HG02763 (cell line): ENCODE measurements at regions not wholly inside any gene's neighbourhood (a gene's known extent, or its start where the extent isn't known, plus 50 kb on each side); places are given as distances from the start of the nearest gene placed in this dataset.
"Not testable (repeated sequence)": the region's sequence is repeated elsewhere in the genome, so short reads cannot be mapped to it uniquely, and the experiment has no call there.

Experiments
- ATAC-seq: cut with Tn5 transposase; IDR thresholded peaks from one replicate; pipeline ENCODE4 v1.9.1; 2021; ENCODE audit warnings: mild to moderate bottlenecking, moderate library complexity; ENCODE audit not compliant: unreplicated experiment

DNA sequence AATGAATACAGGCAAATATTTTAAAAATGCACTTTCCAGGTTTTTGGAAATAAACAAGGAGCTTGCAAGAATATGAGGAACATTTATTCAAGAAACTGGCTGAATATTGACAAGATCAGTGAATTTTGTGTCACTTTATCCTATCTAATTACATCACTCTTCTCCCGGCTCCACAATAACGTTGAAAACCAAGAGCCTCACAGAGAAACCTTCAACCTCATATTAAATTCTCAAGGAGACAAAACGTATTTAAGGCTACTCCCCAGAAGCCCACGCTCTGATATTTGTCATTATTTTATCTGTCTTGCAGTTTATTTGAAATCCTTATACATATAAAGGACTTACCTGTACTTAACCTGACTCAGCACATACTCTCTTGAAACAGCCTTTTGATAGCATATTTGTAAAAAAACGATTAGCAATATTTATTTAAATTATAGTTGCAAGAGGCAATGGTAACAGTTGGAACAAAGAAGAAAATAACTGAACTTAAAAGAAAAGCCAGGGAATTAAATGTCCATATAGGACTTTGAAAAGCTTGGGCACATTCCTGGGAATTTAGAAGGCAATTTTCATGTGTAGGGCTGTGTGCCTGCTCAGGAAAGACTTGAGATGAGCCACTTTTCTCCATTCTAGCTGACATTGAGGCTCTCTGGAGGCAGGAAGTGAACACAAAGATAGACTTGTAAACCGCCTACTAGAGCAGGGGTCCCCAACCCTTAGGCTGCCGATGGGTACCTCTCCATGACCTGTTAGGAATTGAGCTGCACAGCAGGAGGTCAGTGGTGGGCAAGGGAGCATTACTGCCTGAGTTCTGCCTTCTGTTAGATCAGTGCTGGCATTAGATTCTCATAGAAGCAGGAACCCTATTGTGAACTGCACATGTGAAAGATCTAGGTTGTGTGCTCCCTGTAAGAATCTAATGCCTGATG is 636.4 kb downstream of the SLC16A7 start:
- ATAC-seq: no peak

DNA sequence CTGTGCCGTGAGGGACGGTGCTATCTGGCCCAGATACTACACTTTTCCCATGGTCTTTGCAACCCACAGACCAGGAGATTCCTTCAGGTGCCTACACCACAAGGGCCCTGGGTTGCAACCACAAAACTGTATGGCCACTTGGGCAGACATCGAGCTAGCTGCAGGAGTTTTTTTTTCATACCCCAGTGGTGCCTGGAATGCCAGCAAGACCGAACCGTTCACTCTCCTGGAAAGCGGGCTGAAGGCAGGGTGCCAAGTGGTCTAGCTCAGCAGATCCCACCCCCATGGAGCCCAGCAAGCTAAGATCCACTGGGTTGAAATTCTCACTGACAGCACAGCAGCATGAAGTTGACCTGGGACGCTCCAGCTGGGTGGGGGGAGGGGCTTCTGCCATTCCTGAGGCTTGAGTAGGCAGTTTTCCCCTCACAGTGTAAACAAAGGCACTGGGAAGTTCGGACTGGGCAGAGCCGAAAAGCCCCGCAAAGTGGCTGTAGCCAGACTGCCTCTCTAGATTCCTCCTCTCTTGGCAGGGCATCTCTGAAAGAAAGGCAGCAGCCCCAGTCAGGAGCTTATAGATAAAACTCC is 638.9 kb downstream of the SLC16A7 start:
- ATAC-seq: not testable (repeated sequence)

DNA sequence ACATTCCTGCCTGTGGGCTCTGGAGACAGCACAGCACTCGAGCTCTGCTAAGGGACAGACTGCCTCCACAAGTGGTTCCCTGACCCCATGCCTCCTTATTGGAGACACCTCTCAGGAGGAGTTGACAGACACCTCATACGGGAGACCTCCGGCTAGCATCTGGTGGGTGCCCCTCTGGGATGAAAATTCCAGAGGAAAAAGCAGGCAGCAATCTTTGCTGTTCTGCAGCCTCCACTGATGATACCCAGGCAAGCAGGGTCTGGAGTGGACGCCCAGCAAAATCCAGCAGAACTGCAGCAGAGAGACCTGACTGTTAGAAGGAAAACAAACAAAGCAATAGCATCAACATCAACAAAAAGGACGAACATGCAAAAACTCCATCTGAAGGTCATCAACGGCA is 639.4 kb downstream of the SLC16A7 start:
- ATAC-seq: no peak

DNA sequence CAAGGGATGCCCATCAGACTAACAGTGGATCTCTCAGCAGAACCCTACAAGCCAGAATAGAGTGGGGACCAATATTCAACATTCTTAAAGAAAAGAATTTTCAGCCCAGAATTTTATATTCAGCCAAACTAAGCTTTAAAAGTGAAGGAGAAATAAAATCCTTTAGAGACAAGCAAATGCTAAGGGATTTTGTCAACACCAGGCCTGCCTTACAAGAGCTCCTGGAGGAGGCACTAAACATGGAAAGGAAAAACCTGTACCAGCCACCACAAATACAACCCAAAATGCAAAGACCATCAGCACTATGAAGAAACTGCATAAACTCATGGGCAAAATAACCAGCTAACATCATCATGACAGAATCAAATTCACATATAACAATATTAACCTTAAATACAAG is 640.6 kb downstream of the SLC16A7 start:
- not testable (repeated sequence) for ATAC-seq

DNA sequence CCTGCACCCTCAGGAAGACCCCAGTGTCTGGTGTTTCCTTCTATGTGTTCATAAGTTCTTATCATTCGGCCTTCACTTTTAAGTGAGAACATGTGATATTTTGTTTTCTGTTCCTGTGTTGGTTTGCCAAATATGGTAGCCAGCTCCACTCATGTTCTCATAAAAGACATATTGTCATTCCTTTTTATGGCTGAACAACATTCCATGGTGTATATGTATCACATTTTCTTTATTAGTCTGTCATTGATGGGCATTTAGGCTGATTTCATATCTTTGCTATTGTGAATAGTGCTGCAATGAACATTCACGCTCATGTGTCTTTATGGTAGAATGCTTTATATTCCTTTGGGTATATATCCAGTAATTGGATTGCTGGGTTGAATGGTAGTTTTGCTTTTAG is 645.1 kb downstream of the SLC16A7 start:
- ATAC-seq: no peak

DNA sequence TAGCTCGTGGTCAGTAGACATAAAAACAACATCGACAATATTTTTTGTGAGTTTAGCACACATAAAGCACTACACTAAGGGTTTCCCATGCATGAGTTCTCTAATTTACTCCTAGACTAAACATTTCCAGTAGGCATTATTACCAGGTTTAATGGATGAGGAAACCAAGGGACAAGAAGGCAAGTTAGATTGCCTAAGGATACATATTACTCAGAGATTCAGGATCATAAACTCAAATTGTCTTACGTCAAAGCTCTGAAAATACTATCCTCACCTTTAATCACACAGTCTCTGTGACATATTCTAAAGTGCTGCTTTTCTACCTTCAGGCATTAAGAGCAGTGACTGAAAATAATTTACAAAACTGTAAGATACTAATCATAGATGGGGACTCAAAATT is 655.3 kb downstream of the SLC16A7 start:
- no peak for ATAC-seq

DNA sequence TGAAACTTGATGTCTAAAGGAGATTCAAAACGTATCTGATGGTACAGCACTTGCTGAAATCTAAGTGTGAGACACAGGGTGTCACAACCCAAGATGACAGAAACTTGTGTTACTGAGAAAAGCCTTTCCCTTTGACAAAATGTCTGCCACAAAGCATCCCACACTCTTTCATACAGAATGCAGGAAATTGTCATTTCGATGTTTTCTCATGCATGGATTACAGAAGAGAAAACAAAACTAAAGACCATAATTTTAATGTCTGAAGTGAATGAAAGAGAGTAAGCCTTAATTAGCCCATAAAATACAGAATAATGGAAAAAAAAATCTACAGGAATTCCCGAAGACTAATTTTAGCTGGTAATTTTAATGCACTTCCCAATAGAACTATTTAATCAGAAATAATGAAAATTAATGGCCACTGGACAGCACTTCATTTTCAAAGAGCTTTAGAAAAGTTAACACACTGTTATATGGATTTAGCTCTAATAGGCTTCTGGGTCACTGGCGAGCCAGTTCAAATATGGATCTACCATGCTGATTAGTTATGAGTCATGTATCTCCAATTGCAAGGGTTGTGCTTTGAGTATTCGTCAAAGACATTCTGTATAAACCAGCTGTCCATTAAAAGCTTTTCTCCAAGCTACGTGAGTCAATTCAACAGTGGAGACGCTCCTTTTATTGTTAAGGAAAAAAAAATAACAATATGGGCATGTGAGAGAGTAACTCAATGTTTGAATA is 656.7 kb downstream of the SLC16A7 start:
- no peak for ATAC-seq

DNA sequence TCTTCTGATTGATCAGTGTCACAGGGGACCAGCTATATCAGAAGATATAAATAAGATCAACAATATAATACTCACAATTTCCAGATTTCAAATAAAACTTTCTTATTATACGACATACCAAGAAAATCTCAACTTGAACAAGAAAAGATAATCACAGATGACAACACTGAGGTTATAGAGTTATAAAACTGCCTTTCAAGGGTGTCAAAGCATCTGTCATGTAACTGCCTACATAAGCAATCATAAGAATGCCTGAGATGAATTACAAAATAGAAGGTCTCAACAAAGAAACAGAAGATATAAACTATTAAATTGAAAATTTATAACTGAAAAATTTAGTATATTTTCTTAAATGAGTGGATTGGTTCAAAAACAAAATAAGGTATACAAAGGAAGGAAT is 659.2 kb downstream of the SLC16A7 start:
- no peak for ATAC-seq

DNA sequence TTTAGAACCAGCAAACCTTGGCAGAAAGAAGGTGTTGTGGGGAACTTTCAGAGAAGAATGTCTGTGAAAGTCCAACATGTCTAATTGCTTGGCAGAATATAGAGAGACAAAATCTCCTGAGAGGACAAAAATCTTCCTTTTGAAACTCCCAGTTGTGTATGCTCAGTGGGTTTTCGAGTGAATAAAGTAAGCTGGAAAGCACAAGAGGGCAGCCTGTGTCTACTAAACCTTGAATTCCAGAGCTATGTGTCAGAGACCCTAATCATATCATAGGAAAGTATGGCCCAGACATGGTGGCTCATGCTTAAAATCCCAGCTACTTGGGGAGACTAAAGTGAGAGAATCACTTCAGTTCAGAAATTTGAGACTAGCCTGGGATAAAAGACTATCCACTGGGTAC is 661.2 kb downstream of the SLC16A7 start:
- ATAC-seq: no peak

DNA sequence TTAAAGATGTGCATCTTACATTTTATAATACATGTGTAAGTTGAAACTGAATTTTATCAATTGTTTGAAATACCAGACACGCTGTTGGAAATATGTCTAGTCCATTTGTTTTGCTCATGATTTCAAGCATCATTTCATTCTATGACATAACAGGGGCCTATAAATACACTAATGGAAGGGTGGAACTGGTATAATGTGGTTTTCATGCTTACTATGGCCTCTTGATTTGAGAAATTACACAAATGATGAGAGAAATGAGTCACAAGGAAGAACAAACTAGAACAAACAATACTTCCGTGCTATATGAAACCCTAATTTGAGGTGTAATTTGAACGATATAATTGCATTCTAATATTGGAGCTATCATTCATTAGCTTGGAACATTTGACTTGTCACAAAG is 663.4 kb downstream of the SLC16A7 start:
- ATAC-seq: no peak

DNA sequence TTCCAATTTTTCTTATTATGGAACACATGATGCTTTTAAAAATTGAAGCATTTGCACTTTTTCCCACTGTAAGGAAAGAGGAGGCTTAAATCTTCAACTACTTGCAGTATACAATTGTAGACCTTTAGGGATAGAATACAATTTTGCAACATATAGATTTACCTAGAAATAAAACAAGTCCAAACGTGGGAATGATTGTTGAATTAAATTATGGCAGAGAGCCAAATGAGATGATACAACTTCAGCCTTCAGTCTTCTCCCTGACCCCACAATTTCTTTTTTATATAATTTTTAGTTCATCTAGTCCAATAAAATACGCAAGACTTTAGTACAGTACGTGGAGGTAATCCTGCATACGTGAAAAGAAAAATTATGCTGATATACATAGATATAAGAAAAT is 666.5 kb downstream of the SLC16A7 start:
- ATAC-seq: no peak

DNA sequence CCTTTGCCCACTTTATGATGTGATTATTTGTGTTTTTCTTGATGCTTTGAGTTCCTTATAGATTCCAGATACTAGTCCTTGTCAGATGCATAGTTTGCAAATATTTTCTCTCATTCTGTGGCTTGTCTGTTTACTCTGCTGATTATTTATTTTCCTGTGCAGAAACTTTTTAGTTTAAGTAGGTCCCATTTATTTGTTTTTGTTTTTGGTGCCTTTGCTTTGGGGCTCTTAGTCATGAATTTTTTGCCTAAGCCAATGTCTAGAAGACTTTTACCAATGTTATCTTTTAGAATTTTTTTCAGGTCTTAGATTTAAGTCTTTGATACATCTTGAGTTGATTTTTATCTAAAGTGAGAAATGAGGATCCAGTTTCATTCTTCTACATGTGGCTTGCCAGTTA is 667.3 kb downstream of the SLC16A7 start:
- ATAC-seq: no peak

DNA sequence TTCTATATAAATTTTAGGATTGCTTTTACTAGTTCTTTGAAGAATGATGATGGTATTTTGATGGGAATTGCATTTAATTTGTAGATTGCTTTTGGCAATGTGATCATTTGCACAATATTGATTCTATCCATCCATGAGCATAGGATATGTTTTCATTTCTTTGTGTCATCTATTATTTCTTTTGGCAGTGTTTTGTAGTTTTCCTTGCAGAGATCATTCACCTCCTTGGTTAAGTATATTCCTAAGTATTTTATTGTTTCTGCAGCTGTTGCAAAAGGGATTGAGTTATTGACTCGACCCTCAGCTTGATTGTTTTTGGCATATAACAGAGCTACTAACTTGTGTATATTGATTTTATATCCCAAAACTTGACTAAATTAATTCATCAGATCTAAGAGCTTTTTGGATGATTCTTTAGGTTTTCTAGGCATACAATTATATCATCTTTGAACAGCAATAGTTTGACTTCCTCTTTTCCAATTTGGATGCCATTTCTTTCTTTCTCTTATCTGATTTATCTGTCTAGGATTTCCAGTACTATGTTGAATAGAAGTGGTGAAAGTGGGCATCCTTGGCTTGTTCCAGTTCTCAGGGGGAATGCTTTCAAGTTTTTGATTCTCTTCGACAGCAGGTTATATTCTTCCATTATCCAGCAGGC is 668.1 kb downstream of the SLC16A7 start:
- ATAC-seq: no peak

DNA sequence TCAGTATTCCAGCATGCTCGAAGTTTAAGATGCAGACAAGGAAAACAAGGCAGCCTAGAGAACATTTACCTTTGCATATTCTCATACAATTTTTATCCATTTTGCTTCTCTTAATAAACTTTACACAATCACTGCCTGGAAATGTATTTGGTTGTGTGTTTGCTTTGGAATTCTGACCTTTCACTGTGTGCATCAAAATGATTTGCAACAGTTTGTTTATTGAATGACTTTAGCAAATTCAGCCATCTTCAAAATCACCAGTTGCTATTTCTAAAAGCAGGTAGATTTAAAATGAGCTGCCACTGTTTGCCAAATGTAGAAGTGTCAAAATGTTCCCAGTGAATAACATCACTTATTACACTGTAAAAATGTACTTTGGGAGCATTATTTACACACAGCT is 669.9 kb downstream of the SLC16A7 start:
- no peak for ATAC-seq

DNA sequence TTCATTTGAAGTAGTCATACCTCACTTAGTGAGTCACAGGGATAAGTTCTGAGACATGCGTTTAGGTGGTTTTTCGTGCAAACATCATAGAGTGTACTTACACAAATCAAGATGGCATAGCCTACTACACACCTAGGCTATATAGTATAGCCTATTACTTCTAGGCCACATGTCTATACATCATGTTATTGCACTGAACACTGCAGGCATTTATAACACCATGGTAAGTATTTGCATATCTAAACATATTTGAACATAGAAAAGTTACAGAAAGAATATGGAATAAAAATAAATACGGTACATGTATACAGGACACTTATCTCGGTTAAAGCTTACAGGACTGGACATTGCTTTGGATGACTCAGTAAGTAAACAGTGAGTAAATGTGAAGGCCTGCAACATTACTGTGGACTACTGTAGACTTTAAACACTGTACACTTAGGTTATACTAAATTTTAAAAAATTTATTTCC is 670.6 kb downstream of the SLC16A7 start:
- ATAC-seq: no peak

DNA sequence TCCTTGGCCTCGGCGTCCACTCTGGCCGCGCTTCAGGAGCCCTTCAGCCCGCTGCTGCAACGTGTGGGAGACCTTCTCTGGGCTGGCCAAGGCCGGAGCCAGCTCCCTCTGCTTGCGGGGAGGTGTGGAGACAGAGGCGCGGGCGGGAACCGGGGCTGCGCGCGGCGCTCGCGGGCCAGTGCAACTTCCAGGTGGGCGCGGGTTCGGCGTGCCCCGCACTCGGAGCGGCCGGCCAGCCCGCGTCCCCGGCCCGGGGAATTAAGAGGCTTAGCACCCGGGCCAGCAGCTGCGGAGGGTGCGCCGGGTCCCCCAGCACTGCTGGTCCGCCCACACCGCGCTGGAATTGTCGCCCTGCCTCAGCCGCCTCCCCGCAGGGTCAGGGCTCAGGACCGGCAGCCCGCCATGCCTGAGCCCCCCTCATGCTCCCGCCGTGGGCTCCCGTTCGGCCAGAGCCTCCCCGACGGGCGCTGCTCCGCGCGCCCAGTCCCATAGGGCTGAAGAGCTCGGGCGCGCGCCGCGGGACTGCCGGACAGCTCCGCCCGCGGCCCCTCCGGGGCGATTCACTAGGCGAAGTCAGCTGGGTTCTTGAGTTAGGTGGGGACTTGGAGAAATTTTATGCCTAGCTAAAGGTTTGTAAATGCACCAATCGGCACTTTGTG is 673.9 kb downstream of the SLC16A7 start:
- ATAC-seq: no peak

DNA sequence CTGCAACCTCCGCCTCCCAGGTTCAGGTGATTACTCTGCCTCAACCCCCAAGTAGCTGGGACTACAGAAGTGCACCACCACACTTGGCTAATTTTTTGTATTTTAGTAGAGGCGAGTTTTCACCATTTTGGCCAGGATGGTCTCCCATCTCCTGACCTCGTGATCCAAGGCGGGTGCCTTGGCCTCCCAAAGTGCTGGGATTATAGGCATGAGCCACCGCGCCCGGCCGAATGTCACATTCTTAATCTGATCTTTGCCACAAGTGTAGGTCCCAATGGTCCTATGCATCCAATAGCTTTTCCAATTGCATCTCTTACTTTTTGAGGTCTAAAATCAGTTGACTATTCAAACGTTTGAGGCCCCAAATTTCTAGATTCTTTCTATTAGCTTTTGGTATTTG is 676.0 kb downstream of the SLC16A7 start:
- no peak for ATAC-seq

DNA sequence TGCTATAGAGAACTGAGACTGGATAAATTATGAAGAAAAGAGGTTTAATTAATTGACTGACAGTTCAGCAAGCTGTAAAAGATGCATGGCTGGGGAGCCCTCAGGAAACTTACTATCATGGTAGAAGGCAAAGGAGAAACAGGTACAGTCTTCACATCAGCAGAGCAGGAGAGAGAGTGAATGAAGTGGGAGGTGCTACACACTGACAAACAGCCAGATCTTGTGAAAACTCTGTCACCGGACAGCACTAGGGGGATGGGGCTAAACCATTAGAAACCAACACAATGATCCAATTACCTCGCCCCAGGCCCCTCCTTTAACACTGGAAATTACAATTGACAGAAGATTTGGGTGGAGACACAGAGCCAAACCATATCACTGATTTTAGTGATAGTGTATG is 682.4 kb downstream of the SLC16A7 start:
- ATAC-seq: no peak

DNA sequence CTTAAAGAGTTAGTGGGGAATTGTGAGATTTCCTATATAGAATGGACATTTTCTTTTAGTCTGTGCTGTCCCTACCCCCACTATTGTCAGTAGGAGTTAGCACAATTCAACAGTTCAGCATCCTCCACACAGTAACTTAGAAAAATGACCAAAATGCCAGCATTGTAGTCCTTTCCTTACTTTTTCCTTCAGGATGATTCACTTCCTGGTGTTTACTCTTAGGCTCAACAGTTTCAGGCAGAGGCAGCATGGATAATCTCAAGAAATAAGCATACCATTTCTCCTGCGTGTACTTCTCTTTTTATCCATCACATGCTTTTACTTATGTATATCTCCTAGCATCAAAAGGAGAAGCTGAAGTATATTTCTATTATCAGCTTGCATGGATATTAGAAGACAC is 683.4 kb downstream of the SLC16A7 start:
- no peak for ATAC-seq

DNA sequence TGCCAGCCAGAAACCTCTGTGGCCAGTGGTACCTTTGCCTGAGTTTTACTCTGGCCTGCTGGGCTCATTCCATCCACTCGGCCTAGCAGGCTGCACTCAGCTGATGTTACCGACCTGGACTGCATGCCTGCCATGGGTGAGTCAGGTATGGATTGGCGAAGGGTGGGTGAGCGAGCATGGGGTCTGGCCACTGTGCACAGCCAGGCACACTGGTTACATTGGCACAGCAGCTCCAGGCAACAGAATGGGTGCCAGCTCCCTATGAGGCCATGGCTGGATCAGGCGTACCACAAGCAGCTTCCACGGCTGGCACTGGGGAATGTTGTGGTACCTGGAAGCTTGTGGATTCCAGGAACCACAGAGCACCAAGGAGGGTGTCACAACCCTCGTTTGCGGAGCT is 685.7 kb downstream of the SLC16A7 start:
- ATAC-seq: no peak

DNA sequence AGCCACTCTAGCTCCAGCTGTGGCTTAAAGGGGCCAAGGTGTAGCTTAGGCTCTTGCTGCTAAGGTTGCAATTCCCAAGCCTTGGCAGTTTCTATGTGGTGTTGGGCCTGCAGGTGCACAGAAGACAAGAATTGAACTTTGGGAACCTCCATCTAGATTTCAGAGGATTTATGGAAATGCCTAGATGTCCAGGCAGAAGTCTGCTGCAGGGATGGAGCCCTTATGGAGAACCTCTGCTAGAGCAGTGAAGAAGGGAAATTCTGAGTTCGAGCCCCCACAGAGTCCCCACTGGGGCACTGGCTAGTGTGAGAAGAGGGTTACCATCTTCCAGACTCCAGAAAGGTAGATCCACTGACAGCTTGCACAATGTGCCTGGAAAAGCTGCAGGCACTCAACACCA is 694.7 kb downstream of the SLC16A7 start:
- ATAC-seq: no peak
